ENCODE measurements at regions not wholly inside any gene's neighbourhood (a gene's known extent, or its start where the extent isn't known, plus 50 kb on each side); places are given as distances from the start of the nearest gene placed in this dataset.

GRCh38 chr7:67463316-67463715, 466.7 kb downstream of the TYW1 start:
- Histone ChIP-seq H3K4me3 (no peak overlapping the region), H3K4me2 (ENCODE audit: unreplicated experiment) (no peak overlapping the region), H4K20me1 (ENCODE audit: insufficient read depth) (no peaks in the 10 kb centered on the region), H2AFZ (no peak overlapping the region), H3K36me3 (ENCODE audit: low read depth) (no peaks in the 10 kb centered on the region), H3K9me3 (ENCODE audit: low read depth) (no peaks in the 10 kb centered on the region), H3K9me2 (ENCODE audit: insufficient read depth) (no peaks in the 10 kb centered on the region), H3K27ac (no peak overlapping the region), H3K9ac (no peak overlapping the region), H3F3A (ENCODE audit: insufficient read depth) (no peaks in the 10 kb centered on the region), H3K4me1 (ENCODE audit: insufficient read depth) (no peaks in the 10 kb centered on the region), H3K79me2 (ENCODE audit: insufficient read depth) (no peaks in the 10 kb centered on the region), H3K27me3 (replicated peaks; ENCODE audit: insufficient read depth) (no peaks in the 10 kb centered on the region)
- WGBS, 2 experiments (ENCODE audit: low coverage in 1 of 2, low lambda C conversion rate in 2 of 2, missing lambda C conversion rate in 2 of 2) = 57 to 59% methylated on average over 1 of the region's 1 CpG
- in situ Hi-C loops (cut with MboI) = no loop called here
- TF ChIP-seq EZH2phosphoT487 (IDR thresholded peaks at IDR 0.05; ENCODE audit: insufficient read depth, low read depth) (no peak), EZH2 (IDR thresholded peaks at IDR 0.05; ENCODE audit: insufficient read depth, poor library complexity, severe bottlenecking) (no peak)
- no peak for DNase-seq

DNA sequence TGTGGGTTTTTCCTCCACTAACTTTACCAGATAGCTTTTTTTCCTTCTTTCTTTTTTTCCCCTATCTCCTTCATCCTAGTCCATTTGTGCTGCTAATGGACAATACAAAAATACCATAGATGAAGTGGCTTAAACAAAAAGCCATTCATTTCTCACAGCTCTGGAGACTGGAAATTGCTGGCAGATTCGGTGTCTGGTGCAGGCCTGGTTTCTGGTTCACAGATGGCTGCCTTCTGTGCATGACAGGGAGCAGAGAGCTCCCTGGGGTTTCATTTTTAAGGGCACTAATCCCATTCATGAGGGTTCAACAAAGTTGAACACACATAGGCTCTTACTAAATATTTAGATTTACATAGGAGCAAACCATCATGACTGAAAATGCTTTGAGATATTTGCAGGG, 467.4 kb downstream of the TYW1 start:
- WGBS, 2 experiments (ENCODE audit: low coverage in 1 of 2, low lambda C conversion rate in 2 of 2, missing lambda C conversion rate in 2 of 2) = 4 to 11% methylated on average over 1 of the region's 1 CpG
- H3F3A ChIP-seq (ENCODE audit: insufficient read depth) = no peaks in the 10 kb centered on the region
- H3K79me2 ChIP-seq (ENCODE audit: insufficient read depth) = no peaks in the 10 kb centered on the region
- no peak overlapping the region for H3K9ac ChIP-seq
- H3K9me2 ChIP-seq (ENCODE audit: insufficient read depth) = no peaks in the 10 kb centered on the region
- no peak overlapping the region for H2AFZ ChIP-seq
- no peaks in the 10 kb centered on the region for H3K27me3 ChIP-seq (replicated peaks; ENCODE audit: insufficient read depth)
- H3K27ac ChIP-seq = no peak overlapping the region
- H3K36me3 ChIP-seq (ENCODE audit: low read depth) = no peaks in the 10 kb centered on the region
- TF ChIP-seq EZH2 (IDR thresholded peaks at IDR 0.05; ENCODE audit: insufficient read depth, poor library complexity, severe bottlenecking) = no peak
- no peak for TF ChIP-seq EZH2phosphoT487 (IDR thresholded peaks at IDR 0.05; ENCODE audit: insufficient read depth, low read depth)
- DNase-seq = no peak
- no peaks in the 10 kb centered on the region for H3K9me3 ChIP-seq (ENCODE audit: low read depth)
- no peak overlapping the region for H3K4me3 ChIP-seq
- H3K4me1 ChIP-seq (ENCODE audit: insufficient read depth) = no peaks in the 10 kb centered on the region
- in situ Hi-C loops (cut with MboI) = no loop called here
- no peaks in the 10 kb centered on the region for H4K20me1 ChIP-seq (ENCODE audit: insufficient read depth)
- H3K4me2 ChIP-seq (ENCODE audit: unreplicated experiment) = no peak overlapping the region

- Histone ChIP-seq H3K4me1 (ENCODE audit: insufficient read depth) (no peaks in the 10 kb centered on the region), H3K27me3 (replicated peaks; ENCODE audit: insufficient read depth) (no peaks in the 10 kb centered on the region), H4K20me1 (ENCODE audit: insufficient read depth) (no peaks in the 10 kb centered on the region), H3K79me2 (ENCODE audit: insufficient read depth) (no peaks in the 10 kb centered on the region), H3K4me2 (ENCODE audit: unreplicated experiment) (no peak overlapping the region), H3K9me2 (ENCODE audit: insufficient read depth) (no peaks in the 10 kb centered on the region), H3K36me3 (ENCODE audit: low read depth) (no peaks in the 10 kb centered on the region), H3K4me3 (no peak overlapping the region), H3K9ac (no peak overlapping the region), H2AFZ (no peak overlapping the region), H3F3A (ENCODE audit: insufficient read depth) (no peaks in the 10 kb centered on the region), H3K9me3 (ENCODE audit: low read depth) (no peaks in the 10 kb centered on the region), H3K27ac (no peak overlapping the region)
- in situ Hi-C loops (cut with MboI) = no loop called here
- TF ChIP-seq EZH2phosphoT487 (IDR thresholded peaks at IDR 0.05; ENCODE audit: insufficient read depth, low read depth) = no peak
- 9 to 22% methylated on average over 1 to 2 of the region's 2 CpGs for WGBS, 2 experiments (ENCODE audit: low coverage in 1 of 2, low lambda C conversion rate in 2 of 2, missing lambda C conversion rate in 2 of 2)
- DNase-seq = no peak
Measured at GRCh38 chr7:67466109-67466508, 469.5 kb downstream of the TYW1 start.

GRCh38 chr7:67470256-67470751, 473.7 kb downstream of the TYW1 start:
- H3K4me1 ChIP-seq (ENCODE audit: insufficient read depth) = no peaks in the 10 kb centered on the region

GRCh38 chr7:67475293-67475692, 478.7 kb downstream of the TYW1 start:
- Histone ChIP-seq H4K20me1 (ENCODE audit: insufficient read depth) (no peaks in the 10 kb centered on the region), H3K4me2 (ENCODE audit: unreplicated experiment) (no peak overlapping the region), H3K9me3 (ENCODE audit: low read depth) (no peaks in the 10 kb centered on the region), H3K79me2 (ENCODE audit: insufficient read depth) (no peaks in the 10 kb centered on the region), H3F3A (ENCODE audit: insufficient read depth) (no peaks in the 10 kb centered on the region), H3K9ac (no peak overlapping the region), H3K4me3 (no peak overlapping the region), H3K36me3 (ENCODE audit: low read depth) (no peaks in the 10 kb centered on the region), H2AFZ (no peak overlapping the region), H3K9me2 (ENCODE audit: insufficient read depth) (no peaks in the 10 kb centered on the region), H3K27me3 (replicated peaks; ENCODE audit: insufficient read depth) (no peaks in the 10 kb centered on the region), H3K4me1 (ENCODE audit: insufficient read depth) (no peaks in the 10 kb centered on the region), H3K27ac (no peak overlapping the region)
- WGBS, 2 experiments (ENCODE audit: low coverage in 1 of 2, low lambda C conversion rate in 2 of 2, missing lambda C conversion rate in 2 of 2) = 30 to 73% methylated on average over 1 of the region's 1 CpG
- no peak for DNase-seq
- no peak for TF ChIP-seq EZH2phosphoT487 (IDR thresholded peaks at IDR 0.05; ENCODE audit: insufficient read depth, low read depth)
- TF ChIP-seq EZH2 (IDR thresholded peaks at IDR 0.05; ENCODE audit: insufficient read depth, poor library complexity, severe bottlenecking) = no peak
- in situ Hi-C loops (cut with MboI) = no loop called here

More at GRCh38 chr7:67470256-67470751, 473.7 kb downstream of the TYW1 start:
- Histone ChIP-seq H3K4me2 (ENCODE audit: unreplicated experiment) (no peak overlapping the region), H3K9me2 (ENCODE audit: insufficient read depth) (no peaks in the 10 kb centered on the region), H3K4me3 (no peak overlapping the region), H2AFZ (no peak overlapping the region), H3K9me3 (ENCODE audit: low read depth) (no peaks in the 10 kb centered on the region), H3K79me2 (ENCODE audit: insufficient read depth) (no peaks in the 10 kb centered on the region), H3F3A (ENCODE audit: insufficient read depth) (no peaks in the 10 kb centered on the region), H3K36me3 (ENCODE audit: low read depth) (no peaks in the 10 kb centered on the region), H3K27me3 (replicated peaks; ENCODE audit: insufficient read depth) (no peaks in the 10 kb centered on the region), H3K9ac (no peak overlapping the region), H4K20me1 (ENCODE audit: insufficient read depth) (no peaks in the 10 kb centered on the region), H3K27ac (no peak overlapping the region)
- WGBS, 2 experiments (ENCODE audit: low coverage in 1 of 2, low lambda C conversion rate in 2 of 2, missing lambda C conversion rate in 2 of 2) = 1 to 3% methylated on average over 6 of the region's 6 CpGs
- TF ChIP-seq EZH2 (IDR thresholded peaks at IDR 0.05; ENCODE audit: insufficient read depth, poor library complexity, severe bottlenecking) (no peak), EZH2phosphoT487 (IDR thresholded peaks at IDR 0.05; ENCODE audit: insufficient read depth, low read depth) (no peak)
- in situ Hi-C loops (cut with MboI) = no loop called here
- DNase-seq = no peak

Data from GM23248 (cell line).